Keratinocyte (primary cell): ENCODE measurements at regions not wholly inside any gene's neighbourhood (a gene's known extent, or its start where the extent isn't known, plus 50 kb on each side); places are given as distances from the start of the nearest gene placed in this dataset.

Source experiments
- CTCF ChIP-seq, 3 experiments: IDR thresholded peaks in 1 of 3; conservative IDR thresholded peaks in 1 of 3; optimal IDR thresholded peaks in 1 of 3; 2 replicates in 2 of 3; 3 replicates in 1 of 3; pipeline versions ENCODE3 to v1.5.1; 2011; ENCODE audit warnings: low read length in 3 of 3, mild to moderate bottlenecking in 3 of 3, moderate library complexity in 2 of 3, control low read depth in 1 of 3, inconsistent platforms in 1 of 3; ENCODE audit not compliant: insufficient read depth in 2 of 3; ENCODE audit errors: extremely low read depth in 1 of 3
- EZH2 ChIP-seq: IDR thresholded peaks from one replicate; pipeline ENCODE4 v1.6.1; 2012; ENCODE audit warnings: inconsistent platforms, mild to moderate bottlenecking, low read length, moderate library complexity

- TF ChIP-seq EZH2 (no peak), CTCF (optimal IDR thresholded peaks at IDR 0.05 in 1 of 3, IDR thresholded peaks at IDR 0.05 in 1 of 3, conservative IDR thresholded peaks at IDR 0.05 in 1 of 3; ENCODE audit: extremely low read depth in 1 of 3, insufficient read depth in 2 of 3, low read length in 3 of 3) (no peak)
Observed at GRCh38 chr2:5491523-5491922, 200.7 kb upstream of the SOX11 start.
